ENCODE measurements at regions not wholly inside any gene's neighbourhood (a gene's known extent, or its start where the extent isn't known, plus 50 kb on each side); places are given as distances from the start of the nearest gene placed in this dataset.
"Not testable (repeated sequence)": the region's sequence is repeated elsewhere in the genome, so short reads cannot be mapped to it uniquely, and the experiment has no call there.

DNA sequence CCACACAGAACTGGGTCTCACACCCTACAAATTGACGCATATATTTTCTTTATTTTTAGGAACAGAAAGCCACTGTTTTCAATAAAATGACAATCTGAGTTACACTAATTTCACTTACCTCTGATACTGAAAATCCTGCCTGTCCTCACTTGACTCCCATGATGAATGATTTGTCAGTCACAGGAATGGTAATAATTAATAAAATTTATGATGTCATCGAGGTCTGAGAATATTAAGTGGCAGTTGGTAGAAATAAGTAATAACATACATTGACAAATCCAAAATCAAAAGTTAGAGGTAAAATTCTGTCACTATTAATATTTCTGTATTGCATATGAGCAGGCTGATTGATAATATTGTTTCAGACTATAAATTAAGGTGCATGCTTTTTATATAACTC, 418.7 kb upstream of the RGS18 start:
- DNase-seq (ENCODE audit: low read depth): no peak
- H3K4me3 ChIP-seq (ENCODE audit: low read length): no peak overlapping the region
- no peak for TF ChIP-seq CTCF (conservative IDR thresholded peaks at IDR 0.05; ENCODE audit: low read depth, low read length)

DNA sequence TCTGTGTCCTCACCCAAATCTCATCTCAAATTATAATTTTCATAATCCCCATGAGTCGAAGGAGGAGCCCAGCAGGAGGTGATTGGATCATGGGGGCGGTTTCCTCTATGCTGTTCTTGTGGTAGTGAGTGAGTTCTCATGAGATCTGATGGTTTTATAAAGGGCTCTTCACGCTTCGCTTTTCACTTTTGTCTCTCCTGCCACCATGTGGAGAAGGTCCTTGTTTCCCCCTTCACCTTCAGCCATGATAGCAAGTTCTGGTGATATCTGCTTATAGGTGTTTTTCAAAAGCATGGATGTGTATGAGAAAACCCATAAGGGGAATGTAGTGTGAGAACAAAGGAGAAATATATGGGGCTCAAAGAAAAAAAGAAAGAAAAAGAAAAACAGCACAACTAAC, 405.9 kb upstream of the RGS18 start:
- DNase-seq (ENCODE audit: low read depth): no peak
- H3K4me3 ChIP-seq (ENCODE audit: low read length): no peak overlapping the region
- TF ChIP-seq CTCF (conservative IDR thresholded peaks at IDR 0.05; ENCODE audit: low read depth, low read length): no peak

GRCh38 chr1:191760016-191760415, 398.2 kb upstream of the RGS18 start:
- TF ChIP-seq CTCF (conservative IDR thresholded peaks at IDR 0.05; ENCODE audit: low read depth, low read length): no peak
- no peak overlapping the region for H3K4me3 ChIP-seq (ENCODE audit: low read length)
- DNase-seq (ENCODE audit: low read depth): peak; percentile 84

- no peak overlapping the region for H3K4me3 ChIP-seq (ENCODE audit: low read length)
- no peak for TF ChIP-seq CTCF (conservative IDR thresholded peaks at IDR 0.05; ENCODE audit: low read depth, low read length)
- no peak for DNase-seq (ENCODE audit: low read depth)
Observed at GRCh38 chr1:191788551-191788950, 369.7 kb upstream of the RGS18 start.

DNA sequence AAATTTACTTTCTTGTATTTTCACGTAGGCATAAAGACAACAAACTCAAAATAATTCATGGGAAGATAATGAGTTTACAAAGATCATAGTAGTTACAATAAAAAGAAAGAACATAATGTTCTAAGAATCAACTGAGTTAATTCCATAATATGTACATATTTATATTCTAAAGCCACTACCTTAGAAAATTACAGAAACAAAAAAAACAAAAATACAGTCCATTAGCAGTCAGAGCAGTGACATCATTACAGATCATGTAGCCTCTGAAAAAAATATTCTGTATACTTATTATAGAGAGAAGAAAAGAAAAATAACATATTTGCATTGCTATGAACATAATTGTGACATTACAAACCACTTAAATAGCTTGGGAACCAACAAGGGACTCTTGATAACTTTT, 360.1 kb upstream of the RGS18 start:
- no peak for TF ChIP-seq CTCF (conservative IDR thresholded peaks at IDR 0.05; ENCODE audit: low read depth, low read length)
- no peak for DNase-seq (ENCODE audit: low read depth)
- H3K4me3 ChIP-seq (ENCODE audit: low read length): no peak overlapping the region

DNA sequence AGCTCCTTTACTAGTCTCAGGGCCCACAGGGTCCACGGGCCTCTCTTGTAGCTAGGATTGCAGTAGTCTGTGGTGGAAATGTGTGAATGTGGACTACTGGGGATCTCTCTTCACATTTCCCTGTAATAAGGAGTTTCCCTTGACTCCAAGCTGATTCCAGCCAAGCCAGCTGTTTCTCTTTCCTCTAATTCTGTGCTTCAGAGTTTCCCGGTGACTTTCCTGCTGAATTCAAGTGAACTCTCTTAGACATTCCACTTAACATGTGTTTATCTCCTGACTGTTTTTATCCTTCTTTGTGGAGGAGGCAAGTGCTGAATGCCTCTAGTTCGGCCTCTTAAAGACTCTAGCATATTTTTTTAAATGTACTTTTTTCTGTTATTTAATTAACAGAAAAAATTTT, 354.0 kb upstream of the RGS18 start:
- no peak for TF ChIP-seq CTCF (conservative IDR thresholded peaks at IDR 0.05; ENCODE audit: low read depth, low read length)
- DNase-seq (ENCODE audit: low read depth): no peak
- H3K4me3 ChIP-seq (ENCODE audit: low read length): no peak overlapping the region

DNA sequence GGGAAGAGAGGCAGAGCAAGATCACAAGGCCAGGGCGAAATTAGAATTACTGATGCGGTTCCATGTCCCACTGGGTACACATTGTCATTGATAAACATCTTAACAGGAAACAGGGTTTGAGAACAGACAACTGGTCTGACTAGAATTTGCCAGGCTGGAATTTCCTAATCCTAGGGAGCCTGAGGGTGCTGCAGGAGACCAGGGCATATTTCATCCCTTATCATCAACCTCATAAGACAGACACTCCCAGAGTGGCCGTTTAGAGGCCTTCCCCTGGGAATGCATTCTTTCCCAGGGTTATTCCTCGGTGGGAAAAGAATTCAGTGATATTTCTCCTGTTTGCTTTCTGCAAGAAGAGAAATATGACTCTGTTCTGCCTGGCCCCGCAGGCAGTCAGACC, 344.7 kb upstream of the RGS18 start:
- DNase-seq (ENCODE audit: low read depth); H3K4me3 ChIP-seq (ENCODE audit: low read length): not testable (repeated sequence)

GRCh38 chr1:191818198-191818597, 340.1 kb upstream of the RGS18 start:
- no peak for DNase-seq (ENCODE audit: low read depth)
- no peak overlapping the region for H3K4me3 ChIP-seq (ENCODE audit: low read length)
- no peak for TF ChIP-seq CTCF (conservative IDR thresholded peaks at IDR 0.05; ENCODE audit: low read depth, low read length)
